Coronary artery (tissue), 2 donors: ENCODE measurements at regions not wholly inside any gene's neighbourhood (a gene's known extent, or its start where the extent isn't known, plus 50 kb on each side); places are given as distances from the start of the nearest gene placed in this dataset.

Experiments used
- DNase-seq: peaks from one replicate; pipeline ENCODE4 v3.0.0-alpha.2; 2017; ENCODE audit warnings: low spot score
- H3K27ac ChIP-seq, 2 donors: fragments of 200-600 bp; sonication (generic); one replicate each; pipeline ENCODE4 v1.5.1; 2016 to 2019
- H3K4me3 ChIP-seq: fragments of 200-600 bp; sonication (generic); 2 replicates; pipeline ENCODE4 v1.5.1; 2016; ENCODE audit warnings: mild to moderate bottlenecking, moderate library complexity
- CTCF ChIP-seq: fragments of 200-600 bp; sonication (generic); IDR thresholded peaks from one replicate; pipeline ENCODE4 v1.5.1; 2019; ENCODE audit warnings: antibody characterized with exemption

GRCh38 chr14:101113835-101114725 is 210.6 kb upstream of the RTL1 start:
- no peak for TF ChIP-seq CTCF
- no peak overlapping the region for H3K4me3 ChIP-seq
- DNase-seq: no peak
- no peak overlapping the region for H3K27ac ChIP-seq

GRCh38 chr14:101114726-101115515 is 211.4 kb upstream of the RTL1 start:
- TF ChIP-seq CTCF: no peak
- Histone ChIP-seq H3K27ac (no peak overlapping the region), H3K4me3 (no peak overlapping the region)
- no peak for DNase-seq

GRCh38 chr14:101115652-101116051 is 212.1 kb upstream of the RTL1 start:
- Histone ChIP-seq H3K27ac (no peak overlapping the region), H3K4me3 (no peak overlapping the region)
- no peak for TF ChIP-seq CTCF
- no peak for DNase-seq

- H3K27ac ChIP-seq: no peak overlapping the region
- no peak for TF ChIP-seq CTCF
- no peak for DNase-seq
- no peak overlapping the region for H3K4me3 ChIP-seq
These were observed 212.5 kb upstream of the RTL1 start for GRCh38 chr14:101116065-101116464.

GRCh38 chr14:101116486-101117130 is 213.1 kb upstream of the RTL1 start:
- Histone ChIP-seq H3K4me3 (no peak overlapping the region), H3K27ac (no peak overlapping the region)
- DNase-seq: no peak
- TF ChIP-seq CTCF: no peak

- no peak for TF ChIP-seq CTCF
- H3K4me3 ChIP-seq: no peak overlapping the region
- DNase-seq: no peak
- no peak overlapping the region for H3K27ac ChIP-seq
These were observed 214.0 kb upstream of the RTL1 start for GRCh38 chr14:101117543-101117942.
